SU-DHL-6 (cell line): ENCODE measurements at regions not wholly inside any gene's neighbourhood (a gene's known extent, or its start where the extent isn't known, plus 50 kb on each side); places are given as distances from the start of the nearest gene placed in this dataset.
"Not testable (repeated sequence)": the region's sequence is repeated elsewhere in the genome, so short reads cannot be mapped to it uniquely, and the experiment has no call there.

ENCODE experiments used
- H2AFZ ChIP-seq: fragments of 200-600 bp; sonication (generic); 2 replicates; pipeline ENCODE4 v1.6.1; 2014; ENCODE audit warnings: low read depth, mild to moderate bottlenecking, moderate library complexity, mixed read lengths, antibody characterized with exemption, low read length; ENCODE audit not compliant: severe bottlenecking
- H3F3A ChIP-seq: fragments of 200-600 bp; shearing (Covaris generic); 2 replicates; pipeline ENCODE4 v1.6.0; 2016; ENCODE audit warnings: antibody characterized with exemption, mild to moderate bottlenecking; ENCODE audit not compliant: insufficient read depth
- H3K27ac ChIP-seq: fragments of 200-600 bp; sonication (generic); 2 replicates; pipeline ENCODE4 v1.5.1; 2016; ENCODE audit warnings: low read depth, mild to moderate bottlenecking, low read length, moderate library complexity, mixed read lengths
- H3K27me3 ChIP-seq: fragments of 200-600 bp; sonication (generic), shearing (Covaris generic); 2 replicates; pipeline ENCODE4 v1.6.0; 2014; ENCODE audit warnings: mild to moderate bottlenecking, low read length
- H3K36me3 ChIP-seq: fragments of 200-600 bp; sonication (generic); 2 replicates; pipeline ENCODE4 v1.6.1; 2014; ENCODE audit warnings: mild to moderate bottlenecking, low read length, mixed read lengths
- H3K4me2 ChIP-seq: fragments of 300-600, 200-600 bp; shearing (Covaris generic), sonication (generic); 2 replicates; pipeline ENCODE4 v1.6.0; 2014; ENCODE audit warnings: low read length, low read depth, mild to moderate bottlenecking; ENCODE audit not compliant: poor library complexity, severe bottlenecking
- H3K4me3 ChIP-seq: fragments of 200-600 bp; sonication (generic); 2 replicates; pipeline ENCODE4 v1.5.1; 2014; ENCODE audit warnings: antibody characterized with exemption, low read length, mild to moderate bottlenecking, mixed read lengths; ENCODE audit not compliant: insufficient read depth, poor library complexity, severe bottlenecking
- H3K79me2 ChIP-seq: fragments of 200-600 bp; sonication (generic); 2 replicates; pipeline ENCODE4 v1.6.1; 2014; ENCODE audit warnings: mild to moderate bottlenecking, low read length, moderate library complexity; ENCODE audit not compliant: insufficient read depth
- H3K9ac ChIP-seq: fragments of 200-600 bp; sonication (generic); 2 replicates; pipeline ENCODE4 v1.7.0; 2014; ENCODE audit warnings: mild to moderate bottlenecking, low read length
- H3K9me2 ChIP-seq: fragments of 200-600 bp; sonication (generic); replicated peaks from 2 replicates; pipeline ENCODE4 v1.6.1; 2014; ENCODE audit warnings: low read length; ENCODE audit not compliant: insufficient read depth
- H3K9me3 ChIP-seq: fragments of 200-600 bp; sonication (generic); 2 replicates; pipeline ENCODE4 v1.6.1; 2014; ENCODE audit warnings: low read length, mixed read lengths; ENCODE audit not compliant: insufficient read depth
- H4K20me1 ChIP-seq: fragments of 200-600 bp; sonication (generic); 2 replicates; pipeline ENCODE4 v1.6.1; 2014; ENCODE audit warnings: low read depth, mild to moderate bottlenecking, antibody characterized with exemption, low read length, moderate library complexity, mixed read lengths
- EZH2phosphoT487 ChIP-seq: fragments of 200-600 bp; sonication (generic), shearing (Covaris generic); conservative IDR thresholded peaks from 2 replicates; pipeline ENCODE4 v1.6.1; 2018; ENCODE audit warnings: mild to moderate bottlenecking, antibody characterized with exemption, low read length, moderate library complexity, mixed read lengths
- TF ChIP-seq, protein P1 (sequence below): fragments of 200-600 bp; sonication (generic); IDR thresholded peaks from one replicate; pipeline ENCODE4 v1.5.1; 2017; ENCODE audit warnings: antibody characterized with exemption, mild to moderate bottlenecking, low read length, moderate library complexity; ENCODE audit not compliant: insufficient read depth, poor library complexity, severe bottlenecking

DNA sequence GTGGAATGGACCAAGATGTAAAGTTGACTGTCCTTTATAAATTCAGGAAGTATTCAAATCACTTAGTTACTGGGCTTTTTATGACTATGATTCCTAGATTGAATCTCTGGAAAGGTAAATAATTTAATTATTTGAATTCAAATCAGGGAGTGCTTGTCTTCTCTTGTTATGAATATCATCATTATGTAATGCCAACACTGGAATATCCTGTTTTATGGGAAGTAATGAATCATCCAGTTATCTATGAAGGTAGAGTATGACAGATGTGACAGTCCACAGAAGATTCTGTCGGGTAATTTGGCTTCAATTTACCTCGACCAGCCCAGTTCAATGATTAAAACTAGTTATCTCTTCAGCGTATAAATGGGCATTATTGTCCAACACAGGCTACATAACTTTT is 141.0 kb upstream of the NUDT12 start:
- Histone ChIP-seq H3K9me2 (no peaks in the 10 kb centered on the region), H4K20me1 (no peaks in the 10 kb centered on the region), H3K9ac (no peak overlapping the region), H3K9me3 (no peaks in the 10 kb centered on the region), H3K4me2 (no peak overlapping the region), H3K36me3 (no peaks in the 10 kb centered on the region), H2AFZ (no peak overlapping the region), H3F3A (no peaks in the 10 kb centered on the region), H3K27me3 (no peaks in the 10 kb centered on the region), H3K27ac (no peak overlapping the region), H3K4me3 (no peak overlapping the region), H3K79me2 (no peaks in the 10 kb centered on the region)
- TF ChIP-seq, protein P1, sequence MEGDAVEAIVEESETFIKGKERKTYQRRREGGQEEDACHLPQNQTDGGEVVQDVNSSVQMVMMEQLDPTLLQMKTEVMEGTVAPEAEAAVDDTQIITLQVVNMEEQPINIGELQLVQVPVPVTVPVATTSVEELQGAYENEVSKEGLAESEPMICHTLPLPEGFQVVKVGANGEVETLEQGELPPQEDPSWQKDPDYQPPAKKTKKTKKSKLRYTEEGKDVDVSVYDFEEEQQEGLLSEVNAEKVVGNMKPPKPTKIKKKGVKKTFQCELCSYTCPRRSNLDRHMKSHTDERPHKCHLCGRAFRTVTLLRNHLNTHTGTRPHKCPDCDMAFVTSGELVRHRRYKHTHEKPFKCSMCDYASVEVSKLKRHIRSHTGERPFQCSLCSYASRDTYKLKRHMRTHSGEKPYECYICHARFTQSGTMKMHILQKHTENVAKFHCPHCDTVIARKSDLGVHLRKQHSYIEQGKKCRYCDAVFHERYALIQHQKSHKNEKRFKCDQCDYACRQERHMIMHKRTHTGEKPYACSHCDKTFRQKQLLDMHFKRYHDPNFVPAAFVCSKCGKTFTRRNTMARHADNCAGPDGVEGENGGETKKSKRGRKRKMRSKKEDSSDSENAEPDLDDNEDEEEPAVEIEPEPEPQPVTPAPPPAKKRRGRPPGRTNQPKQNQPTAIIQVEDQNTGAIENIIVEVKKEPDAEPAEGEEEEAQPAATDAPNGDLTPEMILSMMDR: no peak
- no peak for TF ChIP-seq EZH2phosphoT487

DNA sequence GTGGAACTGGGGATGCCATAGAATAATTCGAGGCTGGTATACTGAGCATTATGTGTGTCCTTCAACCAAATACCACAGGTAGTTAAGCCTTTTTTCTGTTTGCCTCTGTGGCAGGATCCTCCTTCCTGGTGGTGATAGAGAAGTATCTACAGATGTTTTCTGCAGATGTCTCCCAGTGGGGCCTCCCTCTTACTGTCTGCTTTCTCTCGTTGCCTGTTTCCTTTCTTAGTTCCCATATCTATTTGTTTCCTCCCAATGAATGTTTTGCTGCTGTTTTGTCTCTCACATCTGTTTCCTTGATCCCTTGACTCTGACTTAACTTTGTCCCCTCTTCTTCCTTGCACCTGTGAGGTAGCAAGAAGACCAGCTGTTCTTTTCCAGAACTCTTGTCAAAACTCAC is 130.9 kb upstream of the NUDT12 start:
- Histone ChIP-seq H3K36me3 (no peaks in the 10 kb centered on the region), H3K9me2 (no peaks in the 10 kb centered on the region; the same call in 1 of the 2 replicates), H2AFZ (no peak overlapping the region), H3K27ac (no peak overlapping the region), H3K27me3 (no peaks in the 10 kb centered on the region), H3K9me3 (no peaks in the 10 kb centered on the region), H3K9ac (no peak overlapping the region), H3K4me3 (no peak overlapping the region), H3K4me2 (no peak overlapping the region), H3F3A (no peaks in the 10 kb centered on the region), H3K79me2 (no peaks in the 10 kb centered on the region), H4K20me1 (no peaks in the 10 kb centered on the region)
- TF ChIP-seq EZH2phosphoT487: no peak
- TF ChIP-seq, protein P1: no peak

GRCh38 chr5:103690676-103691075 is 128.1 kb upstream of the NUDT12 start:
- Histone ChIP-seq H3K9me2 (no peaks in the 10 kb centered on the region), H3K4me2 (no peak overlapping the region), H3K9ac (no peak overlapping the region), H2AFZ (no peak overlapping the region), H3K27me3 (no peaks in the 10 kb centered on the region), H3K79me2 (no peaks in the 10 kb centered on the region), H3K27ac (no peak overlapping the region), H3K9me3 (no peaks in the 10 kb centered on the region), H4K20me1 (no peaks in the 10 kb centered on the region), H3F3A (no peaks in the 10 kb centered on the region), H3K36me3 (no peaks in the 10 kb centered on the region), H3K4me3 (no peak overlapping the region)
- TF ChIP-seq, protein P1: no peak
- no peak for TF ChIP-seq EZH2phosphoT487

DNA sequence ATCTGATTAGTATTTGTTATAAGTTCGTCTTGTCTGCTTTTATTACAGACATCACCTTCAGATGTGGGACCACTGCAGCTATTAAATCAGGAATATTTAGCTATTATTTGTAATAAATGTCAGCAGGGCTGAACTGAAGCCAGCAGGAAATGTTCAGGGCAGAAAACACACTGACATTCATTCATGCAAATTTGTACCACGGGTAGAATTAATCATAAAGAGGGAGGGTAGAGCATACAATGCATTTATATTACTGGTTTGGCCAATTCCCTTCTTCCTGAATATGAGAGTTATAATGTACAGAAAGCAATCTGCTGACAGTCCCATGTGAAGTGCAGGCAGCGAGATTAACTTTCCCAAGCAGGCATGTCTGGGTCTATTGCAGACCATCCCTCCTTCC is 117.3 kb upstream of the NUDT12 start:
- Histone ChIP-seq H4K20me1 (no peaks in the 10 kb centered on the region), H3K9me2 (peaks cover 6% of the 10 kb centered on the region; the same call in 1 of the 2 replicates), H3K27ac (no peak overlapping the region), H3K79me2 (no peaks in the 10 kb centered on the region), H3K27me3 (no peaks in the 10 kb centered on the region), H3K9me3 (no peaks in the 10 kb centered on the region), H3F3A (no peaks in the 10 kb centered on the region), H3K9ac (no peak overlapping the region), H3K4me2 (no peak overlapping the region), H3K36me3 (no peaks in the 10 kb centered on the region), H2AFZ (no peak overlapping the region), H3K4me3 (no peak overlapping the region)
- TF ChIP-seq, protein P1: no peak
- no peak for TF ChIP-seq EZH2phosphoT487

GRCh38 chr5:103676198-103676597 is 113.6 kb upstream of the NUDT12 start:
- not testable (repeated sequence) for H3K9ac ChIP-seq, H3K27me3 ChIP-seq, H3K4me2 ChIP-seq, H3K79me2 ChIP-seq, H3K36me3 ChIP-seq, H3F3A ChIP-seq, H3K9me2 ChIP-seq, H3K27ac ChIP-seq, H3K4me3 ChIP-seq, H3K9me3 ChIP-seq, H4K20me1 ChIP-seq, H2AFZ ChIP-seq
